GM12892 (cell line): ENCODE measurements at regions not wholly inside any gene's neighbourhood (a gene's known extent, or its start where the extent isn't known, plus 50 kb on each side); places are given as distances from the start of the nearest gene placed in this dataset.

Source experiments
- DNase-seq: peaks from one replicate; pipeline ENCODE4 v3.0.0; 2011; ENCODE audit not compliant: insufficient read length
- FAIRE-seq: peaks from 2 replicates; lab custom pipeline; 2011; peaks lifted over from hg19 to GRCh38; lab: Jason Lieb, UNC
- POLR2A ChIP-seq: IDR thresholded peaks from 2 replicates; pipeline ENCODE4 v1.6.1; 2011; ENCODE audit warnings: low read depth, low read length, control low read depth
- POLR2AphosphoS5 ChIP-seq: IDR thresholded peaks from 2 replicates; pipeline ENCODE4 v1.6.1; 2011; ENCODE audit warnings: low read depth, low read length, control low read depth
- TAF1 ChIP-seq: IDR thresholded peaks from 2 replicates; pipeline ENCODE4 v1.6.1; 2011; ENCODE audit warnings: low read depth, mild to moderate bottlenecking, control low read depth, low read length, borderline replicate concordance

DNA sequence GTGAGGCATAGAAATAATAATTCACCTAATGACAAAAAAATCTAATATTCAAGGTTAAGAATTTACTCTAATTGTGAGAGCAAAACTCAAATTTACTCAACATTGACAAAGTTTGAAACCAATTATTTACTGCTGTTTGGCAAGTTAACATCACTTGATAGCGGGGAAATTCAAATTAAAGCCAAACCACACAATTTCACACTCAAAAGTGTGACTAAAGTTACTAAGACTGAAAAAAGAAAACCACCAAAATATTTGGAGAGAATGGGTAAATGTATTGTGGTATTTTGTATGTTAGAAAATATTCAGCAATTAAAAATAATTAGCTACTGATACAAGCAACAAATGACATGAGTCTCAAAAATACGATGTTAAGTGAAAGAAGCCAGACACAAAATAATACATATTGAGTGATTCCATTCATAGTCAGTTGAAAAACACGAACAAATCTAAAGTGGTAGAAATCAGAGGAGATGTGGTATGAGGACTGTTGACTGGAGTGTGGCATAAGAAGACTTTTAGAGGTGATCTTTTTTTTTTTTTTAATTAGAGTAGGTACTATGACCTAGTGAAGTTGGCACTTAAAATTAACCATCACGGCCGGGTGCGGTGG, 541.4 kb upstream of the ATXN8OS start:
- FAIRE-seq, result no peak
- TF ChIP-seq POLR2A (no peak), TAF1 (no peak), POLR2AphosphoS5 (no peak)
- no peak for DNase-seq

DNA sequence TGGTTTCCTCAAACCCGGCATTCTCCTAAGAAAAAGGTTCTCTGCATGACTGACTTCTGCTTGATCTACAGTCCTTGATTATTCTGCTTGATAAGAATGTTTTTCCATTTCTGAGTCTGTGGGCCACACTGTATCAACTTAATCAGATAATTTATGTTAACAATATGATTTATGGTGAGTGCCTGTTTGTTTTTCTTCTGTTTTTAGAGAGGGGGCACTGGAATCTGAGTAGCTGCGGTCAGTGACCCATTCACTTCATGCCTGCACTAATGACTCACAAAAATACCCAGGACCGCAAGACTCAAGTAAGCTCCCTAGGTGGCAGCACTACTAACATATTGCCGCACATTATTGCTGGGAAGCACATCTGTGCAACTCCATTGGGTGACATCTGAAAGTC, 542.3 kb upstream of the ATXN8OS start:
- no peak for FAIRE-seq
- TF ChIP-seq TAF1 (no peak), POLR2A (no peak), POLR2AphosphoS5 (no peak)
- no peak for DNase-seq

DNA sequence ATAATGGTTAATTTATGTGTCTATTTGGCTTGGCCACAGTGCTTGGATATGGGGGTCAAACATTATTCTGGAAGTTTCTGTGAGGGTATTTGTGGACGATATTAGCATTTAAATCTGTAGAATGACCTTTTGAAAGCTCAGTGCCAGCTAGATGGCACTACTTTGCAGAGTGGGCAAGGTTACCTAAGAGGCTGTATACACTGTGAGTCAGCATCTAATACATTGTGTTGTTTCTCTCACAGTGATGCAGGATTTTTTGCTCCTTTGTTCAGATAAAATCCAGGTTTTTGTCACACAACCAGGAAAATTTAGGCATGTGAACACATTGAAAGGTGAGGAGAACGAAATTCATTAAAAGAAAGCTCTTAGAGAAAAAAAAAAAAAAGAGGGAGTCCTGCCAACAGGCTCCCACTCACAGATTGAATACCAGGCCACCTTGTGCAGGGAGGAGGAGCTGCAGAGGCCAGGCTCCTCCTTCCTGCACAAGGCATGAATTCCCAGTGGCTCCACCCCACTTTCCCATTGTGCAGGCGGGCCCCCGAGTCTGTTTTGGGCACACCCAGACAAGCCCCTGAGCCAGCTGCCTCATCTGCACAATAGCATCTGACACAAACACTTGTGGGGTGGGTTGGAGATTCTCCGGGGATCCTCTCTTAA, 551.0 kb upstream of the ATXN8OS start:
- FAIRE-seq (no peak), DNase-seq (no peak)
- TF ChIP-seq POLR2A (no peak), TAF1 (no peak), POLR2AphosphoS5 (no peak)

DNA sequence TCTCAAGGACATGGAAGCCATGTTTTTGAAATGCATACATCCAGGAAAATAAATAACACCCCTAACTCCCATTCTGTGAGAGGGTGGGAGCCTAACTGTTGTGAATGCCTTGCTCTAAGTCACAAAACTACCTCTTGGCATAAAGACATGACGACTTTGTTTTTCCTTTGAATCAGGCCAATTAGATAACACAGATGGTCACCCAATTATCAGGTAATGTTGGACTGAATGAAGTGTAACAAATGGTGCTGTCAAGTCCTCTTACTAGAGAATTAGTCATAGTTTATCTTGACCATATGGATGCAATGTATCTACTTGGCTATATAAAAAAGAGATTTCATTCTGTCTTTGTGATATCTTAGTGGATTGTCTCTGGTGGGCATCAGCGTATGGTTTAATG, 553.6 kb upstream of the ATXN8OS start:
- no peak for TF ChIP-seq POLR2AphosphoS5
- TF ChIP-seq TAF1, result no peak
- TF ChIP-seq POLR2A, result no peak

DNA sequence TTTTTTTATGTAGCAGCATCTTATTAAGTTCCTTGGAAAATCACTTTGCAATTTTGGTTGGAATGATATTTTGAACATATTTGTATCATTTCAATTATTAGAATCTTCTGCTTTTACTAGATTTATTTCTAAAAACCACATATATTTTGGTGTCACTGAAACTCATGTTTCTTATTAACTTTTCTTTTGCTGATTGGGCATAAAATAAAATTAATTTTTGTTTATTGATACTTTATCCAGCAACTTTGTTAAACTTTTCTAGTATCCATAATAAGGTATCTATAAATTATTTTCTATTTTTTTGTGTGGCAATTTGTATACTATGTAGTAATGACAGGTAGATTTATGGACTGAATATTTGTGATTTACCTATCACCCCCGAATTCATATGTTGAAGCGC, 556.4 kb upstream of the ATXN8OS start:
- DNase-seq, result no peak
- TF ChIP-seq TAF1 (no peak), POLR2AphosphoS5 (no peak), POLR2A (no peak)
- FAIRE-seq, result no peak

More for the DNA sequence above, 553.6 kb upstream of the ATXN8OS start:
- no peak for FAIRE-seq
- DNase-seq, result no peak

DNA sequence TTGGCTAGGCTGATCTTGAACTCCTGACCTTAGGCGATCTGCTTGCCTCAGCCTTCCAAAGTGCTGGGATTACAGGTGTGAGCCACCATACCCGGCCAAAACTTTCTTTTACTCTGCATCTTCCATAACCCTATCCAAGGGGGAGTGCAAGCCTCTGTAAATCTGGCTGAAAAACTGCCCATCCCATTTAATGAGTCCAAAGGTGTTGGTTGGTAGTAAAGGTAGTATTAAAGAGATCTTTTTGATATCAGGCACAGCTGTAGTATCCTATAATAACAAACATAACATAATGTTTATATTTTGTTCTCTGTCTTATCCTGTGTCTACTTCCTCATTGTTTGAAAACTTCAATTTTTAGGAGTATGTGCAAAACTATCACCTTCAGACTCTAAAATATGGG, 559.8 kb upstream of the ATXN8OS start:
- TF ChIP-seq POLR2A, result no peak
- TF ChIP-seq POLR2AphosphoS5, result no peak
- TF ChIP-seq TAF1, result no peak
- FAIRE-seq (no peak), DNase-seq (no peak)

DNA sequence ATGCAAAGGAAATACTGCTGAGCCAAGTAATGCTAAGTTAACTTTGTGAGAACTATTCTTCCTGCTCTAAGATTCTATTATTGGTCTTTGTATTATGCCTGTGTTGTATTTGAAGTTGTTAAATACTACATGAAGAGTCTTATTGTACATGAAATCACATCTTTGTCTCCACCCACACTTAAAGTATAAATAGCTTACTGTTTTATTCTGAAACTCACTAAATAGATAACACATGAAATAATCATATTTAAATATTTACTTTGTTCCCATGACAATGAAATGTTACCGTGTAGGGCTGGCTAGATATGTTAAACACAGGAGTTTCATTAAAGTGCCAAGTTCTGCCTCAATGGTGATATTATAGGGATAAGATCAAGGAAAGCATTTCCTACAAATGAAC, 562.1 kb upstream of the ATXN8OS start:
- no peak for DNase-seq
- FAIRE-seq, result no peak
- TF ChIP-seq POLR2AphosphoS5 (no peak), POLR2A (no peak), TAF1 (no peak)

DNA sequence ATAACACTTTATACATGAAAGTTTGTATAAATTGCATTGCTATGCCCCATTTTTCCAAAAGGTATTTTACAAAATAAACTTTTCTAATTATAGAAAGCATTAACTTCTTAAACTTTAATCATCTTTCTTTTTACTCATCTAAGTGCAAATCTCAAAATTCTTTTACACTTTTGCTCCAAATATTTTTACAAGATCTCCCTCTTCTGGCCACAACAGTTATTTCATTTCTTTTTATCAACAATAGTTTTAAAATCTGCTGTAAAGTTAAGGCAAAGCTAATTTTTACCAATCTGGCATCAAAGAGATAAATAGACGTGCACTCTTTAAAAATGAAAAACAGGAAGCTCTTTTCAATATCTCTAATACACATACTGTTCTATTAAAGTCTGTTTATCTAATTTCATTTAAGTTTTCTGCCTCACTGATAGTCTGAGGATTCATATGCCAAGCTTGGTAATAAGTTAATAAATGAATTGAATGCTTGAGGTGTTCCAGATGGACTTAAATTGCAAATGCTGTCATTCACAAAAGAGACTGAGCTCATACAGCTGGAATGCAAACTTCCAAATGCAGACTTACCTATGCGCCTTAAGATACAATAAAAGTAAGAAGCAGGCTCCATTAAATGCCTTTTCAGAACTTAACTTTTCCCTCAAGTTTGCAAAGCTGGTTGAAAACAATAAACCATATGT, 583.0 kb upstream of the ATXN8OS start:
- no peak for FAIRE-seq
- DNase-seq, result no peak
- TF ChIP-seq POLR2AphosphoS5, result no peak
- no peak for TF ChIP-seq TAF1
- no peak for TF ChIP-seq POLR2A

DNA sequence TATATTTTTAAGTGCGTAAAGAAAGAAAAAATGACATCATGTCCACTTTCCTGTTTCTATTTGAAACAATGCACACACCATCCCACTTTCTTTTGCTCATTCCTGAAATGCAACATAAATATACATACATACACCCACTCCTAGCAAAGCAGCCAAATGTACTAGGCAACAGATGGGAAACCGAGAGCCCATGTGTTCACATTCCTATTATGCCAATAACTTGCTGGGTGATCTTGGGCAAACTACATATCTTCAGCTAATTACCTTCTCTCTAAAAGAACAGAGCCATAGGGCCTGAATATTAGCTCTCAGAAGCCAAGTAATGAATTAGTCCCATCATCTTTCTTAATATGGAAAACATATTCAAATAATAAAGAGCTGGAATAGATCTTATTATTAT, 610.6 kb upstream of the ATXN8OS start:
- DNase-seq (no peak), FAIRE-seq (no peak)
- TF ChIP-seq TAF1 (no peak), POLR2AphosphoS5 (no peak), POLR2A (no peak)

DNA sequence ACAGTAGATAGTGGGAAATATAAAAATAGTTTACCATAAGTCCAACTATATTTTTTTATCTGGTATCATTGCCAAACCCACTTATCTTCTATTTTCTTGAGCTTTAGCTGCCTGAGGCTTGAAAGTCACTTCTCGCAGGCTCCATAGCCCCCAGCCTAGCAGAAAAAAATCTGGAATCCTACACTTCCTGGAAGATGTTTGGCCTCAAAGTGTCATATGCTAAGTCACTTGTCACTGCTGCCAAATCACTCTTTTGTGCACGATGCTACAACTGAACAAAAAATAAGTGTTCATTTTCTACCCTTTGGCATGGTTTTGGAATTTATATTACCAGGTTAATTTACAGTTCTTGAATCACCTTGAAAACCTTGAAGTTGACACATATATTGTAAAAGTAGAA, 612.5 kb upstream of the ATXN8OS start:
- TF ChIP-seq POLR2AphosphoS5 (no peak), POLR2A (no peak)
- no peak for DNase-seq
- FAIRE-seq, result no peak

DNA sequence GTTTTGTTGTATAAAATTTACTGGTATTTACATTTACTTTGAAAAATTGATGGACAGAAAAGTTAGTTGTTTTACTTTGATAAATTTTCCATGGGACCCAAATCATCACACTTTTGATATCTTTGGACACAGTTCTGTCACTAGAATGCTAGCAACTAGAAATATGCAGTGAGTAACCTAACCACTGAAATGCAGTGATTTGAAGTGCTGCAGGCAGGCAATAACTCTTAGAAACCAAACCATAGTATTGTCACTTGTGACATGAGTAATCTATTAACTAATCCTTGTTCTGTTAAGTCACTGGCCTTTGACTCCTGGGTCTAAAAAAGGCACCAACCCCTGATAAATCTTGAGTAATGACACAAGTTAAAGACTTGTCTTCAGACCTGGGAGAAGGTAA, 620.0 kb upstream of the ATXN8OS start:
- no peak for FAIRE-seq
- no peak for DNase-seq
- TF ChIP-seq POLR2A, result no peak
- TF ChIP-seq TAF1, result no peak
- TF ChIP-seq POLR2AphosphoS5, result no peak
